ENCODE measurements at regions not wholly inside any gene's neighbourhood (a gene's known extent, or its start where the extent isn't known, plus 50 kb on each side); places are given as distances from the start of the nearest gene placed in this dataset.

DNA sequence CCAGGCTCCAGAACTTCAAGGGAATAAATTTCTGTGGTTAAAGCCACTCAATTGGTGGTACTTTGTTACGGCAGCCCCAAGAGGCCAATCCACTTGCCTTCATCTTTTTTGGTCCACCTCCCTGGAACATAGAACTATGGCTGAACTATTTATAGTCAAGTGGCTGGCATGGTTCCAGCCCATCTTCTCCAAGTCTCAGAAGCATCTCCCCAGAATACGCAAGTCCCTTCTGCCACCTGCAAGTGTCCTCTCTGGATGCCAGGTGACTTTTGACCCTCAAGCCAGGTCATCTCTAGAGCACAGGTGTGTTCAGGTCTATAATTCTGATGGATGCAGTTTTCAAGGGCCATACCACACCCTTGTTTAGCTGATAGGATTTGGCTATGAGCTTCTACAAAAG lies 371.5 kb downstream of the AACS start:
- Histone ChIP-seq H3K27ac (replicated peaks) (no peak overlapping the region), H3K4me3 (replicated peaks; ENCODE audit: insufficient read depth, low read length) (no peak overlapping the region), H3K27me3 (ENCODE audit: insufficient read depth, poor library complexity, severe bottlenecking) (no peaks in the 10 kb centered on the region)
- TF ChIP-seq SPI1 (IDR thresholded peaks at IDR 0.05; ENCODE audit: borderline replicate concordance, low read depth) (no peak), REST (IDR thresholded peaks at IDR 0.05; ENCODE audit: insufficient replicate concordance, low read depth) (no peak), POLR2AphosphoS5 (IDR thresholded peaks at IDR 0.05; ENCODE audit: low read depth) (no peak), GABPA (IDR thresholded peaks at IDR 0.05; ENCODE audit: low read depth) (no peak)
- TF ChIP-seq, protein P1, sequence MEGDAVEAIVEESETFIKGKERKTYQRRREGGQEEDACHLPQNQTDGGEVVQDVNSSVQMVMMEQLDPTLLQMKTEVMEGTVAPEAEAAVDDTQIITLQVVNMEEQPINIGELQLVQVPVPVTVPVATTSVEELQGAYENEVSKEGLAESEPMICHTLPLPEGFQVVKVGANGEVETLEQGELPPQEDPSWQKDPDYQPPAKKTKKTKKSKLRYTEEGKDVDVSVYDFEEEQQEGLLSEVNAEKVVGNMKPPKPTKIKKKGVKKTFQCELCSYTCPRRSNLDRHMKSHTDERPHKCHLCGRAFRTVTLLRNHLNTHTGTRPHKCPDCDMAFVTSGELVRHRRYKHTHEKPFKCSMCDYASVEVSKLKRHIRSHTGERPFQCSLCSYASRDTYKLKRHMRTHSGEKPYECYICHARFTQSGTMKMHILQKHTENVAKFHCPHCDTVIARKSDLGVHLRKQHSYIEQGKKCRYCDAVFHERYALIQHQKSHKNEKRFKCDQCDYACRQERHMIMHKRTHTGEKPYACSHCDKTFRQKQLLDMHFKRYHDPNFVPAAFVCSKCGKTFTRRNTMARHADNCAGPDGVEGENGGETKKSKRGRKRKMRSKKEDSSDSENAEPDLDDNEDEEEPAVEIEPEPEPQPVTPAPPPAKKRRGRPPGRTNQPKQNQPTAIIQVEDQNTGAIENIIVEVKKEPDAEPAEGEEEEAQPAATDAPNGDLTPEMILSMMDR (IDR thresholded peaks at IDR 0.05; ENCODE audit: insufficient read depth, low read length) = no peak
- DNase-seq (ENCODE audit: low read depth in 1 of 2, low spot score in 1 of 2) = no peak

GRCh38 chr12:125440399-125440798 lies 375.2 kb downstream of the AACS start:
- H3K27ac ChIP-seq (replicated peaks) = no peak overlapping the region
- H3K27me3 ChIP-seq (ENCODE audit: insufficient read depth, poor library complexity, severe bottlenecking) = no peaks in the 10 kb centered on the region
- DNase-seq (ENCODE audit: low read depth in 1 of 2, low spot score in 1 of 2) = no peak
- TF ChIP-seq REST (IDR thresholded peaks at IDR 0.05; ENCODE audit: insufficient replicate concordance, low read depth) = no peak
- TF ChIP-seq, protein P1 (IDR thresholded peaks at IDR 0.05; ENCODE audit: insufficient read depth, low read length) = no peak
- TF ChIP-seq POLR2AphosphoS5 (IDR thresholded peaks at IDR 0.05; ENCODE audit: low read depth) = no peak
- TF ChIP-seq SPI1 (IDR thresholded peaks at IDR 0.05; ENCODE audit: borderline replicate concordance, low read depth) = no peak
- no peak for TF ChIP-seq GABPA (IDR thresholded peaks at IDR 0.05; ENCODE audit: low read depth)
- no peak overlapping the region for H3K4me3 ChIP-seq (replicated peaks; ENCODE audit: insufficient read depth, low read length)

- TF ChIP-seq GABPA (IDR thresholded peaks at IDR 0.05; ENCODE audit: low read depth) (no peak), SPI1 (IDR thresholded peaks at IDR 0.05; ENCODE audit: borderline replicate concordance, low read depth) (no peak), POLR2AphosphoS5 (IDR thresholded peaks at IDR 0.05; ENCODE audit: low read depth) (no peak), REST (IDR thresholded peaks at IDR 0.05; ENCODE audit: insufficient replicate concordance, low read depth) (no peak)
- TF ChIP-seq, protein P1 (IDR thresholded peaks at IDR 0.05; ENCODE audit: insufficient read depth, low read length) = no peak
- no peaks in the 10 kb centered on the region for H3K27me3 ChIP-seq (ENCODE audit: insufficient read depth, poor library complexity, severe bottlenecking)
- no peak overlapping the region for H3K4me3 ChIP-seq (replicated peaks; ENCODE audit: insufficient read depth, low read length)
- no peak overlapping the region for H3K27ac ChIP-seq (replicated peaks)
- no peak for DNase-seq (ENCODE audit: low read depth in 1 of 2, low spot score in 1 of 2)
Measured at GRCh38 chr12:125443341-125443740, 378.1 kb downstream of the AACS start.

All from HL-60 (cell line).